ENCODE measurements at regions not wholly inside any gene's neighbourhood (a gene's known extent, or its start where the extent isn't known, plus 50 kb on each side); places are given as distances from the start of the nearest gene placed in this dataset.

- TF ChIP-seq ARID3A (IDR thresholded peaks at IDR 0.05; ENCODE audit: borderline replicate concordance, low read depth, low read length): no peak
- no peak for TF ChIP-seq ZBTB1 (CRISPR knock-in tag; IDR thresholded peaks at IDR 0.05; ENCODE audit: borderline replicate concordance, low read depth)
- no peak for TF ChIP-seq CBFA2T2 (conservative IDR thresholded peaks at IDR 0.05)
Measured at GRCh38 chr11:55474321-55474720, 79.9 kb upstream of the OR4C15 start (continued).

- no TSS peak for BruUV-seq (replicated peaks)
- DNase-seq (ENCODE audit: extremely low read depth in 1 of 4, low spot score in 3 of 4): no peak
- no peak overlapping the region for H3K4me3 ChIP-seq
- no peaks in the 10 kb centered on the region for H3K36me3 ChIP-seq (ENCODE audit: control insufficient read depth, insufficient read depth, low read length)
- no peak overlapping the region for H2AFZ ChIP-seq (ENCODE audit: low read depth, low read length)
- no peak overlapping the region for H3K4me2 ChIP-seq (ENCODE audit: insufficient read depth, low read length)
- intact Hi-C loops (cut with micrococcal nuclease): no loop called here
- no peaks in the 10 kb centered on the region for H4K20me1 ChIP-seq (replicated peaks; ENCODE audit: control insufficient read depth, insufficient read depth, low read length)
- FAIRE-seq: no peak
- H3K79me2 ChIP-seq (ENCODE audit: control insufficient read depth, insufficient read depth, low read length): no peaks in the 10 kb centered on the region
- WGBS (ENCODE audit: insufficient coverage, low coverage, missing lambda C conversion rate): 0% methylated on average over 1 of the region's 1 CpG
- TF ChIP-seq PHF8 (IDR thresholded peaks at IDR 0.05; ENCODE audit: borderline replicate concordance, low read length) (no peak), HNRNPH1 (optimal IDR thresholded peaks at IDR 0.05; ENCODE audit: low read depth, low read length) (no peak), ETS1 (conservative IDR thresholded peaks at IDR 0.05; ENCODE audit: control insufficient read depth, low read depth, low read length) (no peak), PHB (CRISPR knock-in tag; IDR thresholded peaks at IDR 0.05) (no peak)
- no peak overlapping the region for H3K9ac ChIP-seq (ENCODE audit: insufficient read depth in 1 of 2, low read depth in 2 of 2, low read length in 2 of 2)
- no peaks in the 10 kb centered on the region; the same call in 1 of the 2 replicates for H3K9me3 ChIP-seq (replicated peaks; ENCODE audit: control insufficient read depth, insufficient read depth, low read depth, low read length)
- in situ Hi-C loops (cut with MboI): no loop called here
- H3K27me3 ChIP-seq (ENCODE audit: control insufficient read depth in 2 of 2, insufficient read depth in 2 of 2, low read length in 2 of 2): no peaks in the 10 kb centered on the region
- ChIA-PET CTCF (ENCODE audit: low intra/inter-chr PET ratio) (no interaction called here), POLR2A (no interaction called here)
- ATAC-seq: no peak
- no peaks in the 10 kb centered on the region for H3K4me1 ChIP-seq (replicated peaks in 1 of 2; ENCODE audit: control insufficient read depth in 2 of 2, insufficient read depth in 2 of 2, low read length in 2 of 2)
- H3K27ac ChIP-seq (ENCODE audit: extremely low read depth, low read depth, low read length): no peak overlapping the region
- H3K9me1 ChIP-seq (ENCODE audit: control insufficient read depth, insufficient read depth, low read length): no peaks in the 10 kb centered on the region
Measured at GRCh38 chr11:55481416-55481815, 72.9 kb upstream of the OR4C15 start.
